ENCODE measurements at regions not wholly inside any gene's neighbourhood (a gene's known extent, or its start where the extent isn't known, plus 50 kb on each side); places are given as distances from the start of the nearest gene placed in this dataset.

DNA sequence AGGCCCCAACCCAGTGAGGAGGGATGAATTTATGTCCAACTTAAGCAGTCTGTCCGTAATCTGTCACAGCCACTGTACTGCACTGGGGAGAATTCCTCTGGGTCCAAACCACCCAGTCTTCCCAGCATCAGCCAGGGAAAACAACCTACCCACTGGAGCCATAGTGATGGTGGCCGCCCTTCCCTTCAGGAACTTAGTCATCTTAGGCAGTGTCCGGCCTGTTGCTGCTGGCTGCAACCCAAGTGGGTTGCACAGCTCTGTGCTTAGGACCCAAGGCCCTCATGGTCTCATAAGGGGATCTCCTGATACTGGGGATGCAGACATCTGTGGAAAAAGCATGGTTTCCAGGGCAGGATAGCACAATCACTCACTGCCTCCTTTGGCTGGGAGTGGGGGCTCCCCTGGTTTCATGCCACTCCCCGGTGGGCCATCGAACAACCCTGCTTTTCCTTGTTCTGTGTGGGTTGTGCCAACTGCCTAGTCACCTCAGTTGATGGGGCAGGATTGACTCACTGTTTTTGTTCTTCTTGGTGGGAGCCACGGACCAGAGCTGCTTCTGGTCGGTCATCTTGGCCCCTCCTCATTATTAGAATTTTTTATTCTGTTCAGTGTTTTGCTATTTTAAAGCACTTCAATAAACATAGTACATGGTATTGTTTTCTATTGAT is 591.9 kb downstream of the DOK5 start:
- no peak for DNase-seq
- H3K27me3 Mint-ChIP-seq: peaks cover 0 to 3% of the 10 kb centered on the region in 2 donors
- no peaks in the 10 kb centered on the region for H3K9me3 ChIP-seq (ENCODE audit: low read length)
- peaks cover 0 to 7% (median 0%) of the 10 kb centered on the region in 3 donors for H3K36me3 Mint-ChIP-seq
- H3K36me3 ChIP-seq (ENCODE audit: insufficient read depth, low read length): no peaks in the 10 kb centered on the region
- H3K4me1 Mint-ChIP-seq: no peaks in the 10 kb centered on the region
- peaks cover 15 to 26% (median 21%) of the 10 kb centered on the region in 5 donors for H3K9me3 Mint-ChIP-seq
- no peak overlapping the region for H3K4me3 ChIP-seq (ENCODE audit: low read length)
- ChIA-PET CTCF (no interaction called here), POLR2A (no interaction called here)
- no peak overlapping the region for H3K27ac ChIP-seq (ENCODE audit: low read depth, low read length)
- H3K4me3 Mint-ChIP-seq: no peak overlapping the region
- no peaks in the 10 kb centered on the region for H3K27me3 ChIP-seq (ENCODE audit: insufficient read depth, low read length, poor library complexity, severe bottlenecking)
- H3K4me1 ChIP-seq (ENCODE audit: insufficient read depth, low read length): no peaks in the 10 kb centered on the region
- no peak overlapping the region for H3K27ac Mint-ChIP-seq

DNA sequence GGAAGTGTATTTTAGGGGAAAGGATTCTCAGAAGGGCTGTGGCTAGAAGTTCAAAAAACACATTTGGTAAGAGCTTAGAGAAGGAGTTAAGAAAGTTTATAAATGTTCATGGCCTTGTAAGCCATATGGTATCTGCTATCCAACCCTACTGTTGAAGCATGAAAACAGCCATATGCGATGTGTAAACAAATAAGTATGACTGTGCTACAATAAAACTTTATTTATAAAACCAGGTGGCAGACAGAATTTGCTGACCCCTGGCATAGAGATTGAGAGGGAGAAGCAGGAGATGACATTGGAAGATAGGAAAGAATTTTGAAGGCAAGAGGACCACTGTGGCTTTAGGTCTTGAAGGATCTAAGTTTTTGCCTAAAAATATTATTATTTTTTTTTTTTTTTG is 583.5 kb downstream of the DOK5 start:
- Mint-ChIP-seq H3K27ac (no peak overlapping the region), H3K4me3 (no peak overlapping the region), H3K27me3 (peaks cover 0 to 4% of the 10 kb centered on the region in 2 donors), H3K36me3 (no peaks in the 10 kb centered on the region), H3K4me1 (no peaks in the 10 kb centered on the region), H3K9me3 (peaks cover 9 to 20% (median 12%) of the 10 kb centered on the region in 5 donors)
- DNase-seq: no peak
- Histone ChIP-seq H3K36me3 (ENCODE audit: insufficient read depth, low read length) (no peaks in the 10 kb centered on the region), H3K9me3 (ENCODE audit: low read length) (no peaks in the 10 kb centered on the region), H3K4me1 (ENCODE audit: insufficient read depth, low read length) (no peaks in the 10 kb centered on the region), H3K27ac (ENCODE audit: low read depth, low read length) (no peak overlapping the region), H3K27me3 (ENCODE audit: insufficient read depth, low read length, poor library complexity, severe bottlenecking) (no peaks in the 10 kb centered on the region), H3K4me3 (ENCODE audit: low read length) (no peak overlapping the region)
- CTCF ChIA-PET: no interaction called here
- POLR2A ChIA-PET: no interaction called here

DNA sequence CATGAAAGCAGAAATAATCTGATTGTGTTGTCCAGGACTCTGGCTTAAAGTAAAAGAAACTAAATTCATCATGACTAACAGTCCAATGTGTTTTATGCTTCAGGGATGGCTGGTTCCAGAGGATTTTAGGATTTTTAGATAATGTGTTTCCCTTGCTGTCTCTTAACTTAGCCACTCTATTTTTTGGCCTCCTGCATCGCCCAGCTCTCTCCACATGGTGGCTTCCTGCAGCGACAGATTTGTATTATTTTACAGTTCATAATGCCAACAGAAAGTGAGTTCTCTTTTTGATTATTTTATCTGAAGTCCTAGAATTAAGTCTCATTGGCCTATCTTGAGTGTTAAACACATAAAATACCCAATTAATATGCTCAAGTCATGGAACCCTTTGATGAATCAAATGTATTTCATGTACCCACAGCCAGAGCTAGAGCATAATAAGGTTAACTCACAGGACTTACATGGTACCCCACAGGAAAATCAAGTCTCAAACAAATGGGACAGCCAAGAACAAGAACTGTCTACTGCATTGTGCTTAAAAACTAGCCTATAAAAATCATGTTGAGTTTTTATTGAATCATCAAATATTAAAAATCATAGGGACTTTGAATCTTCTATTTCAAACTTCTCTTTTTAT is 582.5 kb downstream of the DOK5 start:
- no peaks in the 10 kb centered on the region for H3K36me3 ChIP-seq (ENCODE audit: insufficient read depth, low read length)
- no peaks in the 10 kb centered on the region for H3K27me3 ChIP-seq (ENCODE audit: insufficient read depth, low read length, poor library complexity, severe bottlenecking)
- no peaks in the 10 kb centered on the region for H3K9me3 ChIP-seq (ENCODE audit: low read length)
- Mint-ChIP-seq H3K4me1 (no peaks in the 10 kb centered on the region), H3K36me3 (no peaks in the 10 kb centered on the region), H3K27me3 (peaks cover 0 to 2% of the 10 kb centered on the region in 2 donors), H3K9me3 (peaks cover 6 to 25% (median 9%) of the 10 kb centered on the region in 5 donors), H3K4me3 (no peak overlapping the region), H3K27ac (no peak overlapping the region)
- H3K27ac ChIP-seq (ENCODE audit: low read depth, low read length): no peak overlapping the region
- ChIA-PET POLR2A (no interaction called here), CTCF (no interaction called here)
- H3K4me1 ChIP-seq (ENCODE audit: insufficient read depth, low read length): no peaks in the 10 kb centered on the region
- DNase-seq: no peak
- no peak overlapping the region for H3K4me3 ChIP-seq (ENCODE audit: low read length)

DNA sequence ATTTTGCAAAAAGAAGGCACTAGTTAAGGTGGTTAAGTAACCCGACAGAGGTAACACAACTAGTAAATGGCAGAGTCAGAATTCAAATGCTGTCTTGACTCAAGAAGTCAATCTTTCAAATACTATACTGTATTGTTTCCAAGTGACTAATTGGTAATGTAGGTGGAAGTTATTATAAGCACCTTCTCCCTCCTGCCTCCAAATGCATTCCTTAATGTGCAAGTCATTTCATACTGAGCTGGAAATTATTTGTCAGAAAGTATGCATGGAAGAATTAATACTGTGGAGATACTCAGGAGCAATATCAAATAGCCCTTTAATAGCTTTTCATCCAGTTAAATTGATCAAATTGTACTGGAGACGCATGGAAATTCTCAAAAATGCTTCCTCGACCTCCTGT is 579.1 kb downstream of the DOK5 start:
- no peak overlapping the region for H3K4me3 Mint-ChIP-seq
- peaks cover 0 to 2% of the 10 kb centered on the region in 2 donors for H3K27me3 Mint-ChIP-seq
- CTCF ChIA-PET: interaction anchor here (1.2 kb wide), 1 partner anchor 74 kb away, joined by 3 read pairs; no protein-coding TSS in a partner anchor
- Histone ChIP-seq H3K36me3 (ENCODE audit: insufficient read depth, low read length) (no peaks in the 10 kb centered on the region), H3K27me3 (ENCODE audit: insufficient read depth, low read length, poor library complexity, severe bottlenecking) (no peaks in the 10 kb centered on the region), H3K27ac (ENCODE audit: low read depth, low read length) (no peak overlapping the region), H3K4me1 (ENCODE audit: insufficient read depth, low read length) (no peaks in the 10 kb centered on the region), H3K4me3 (ENCODE audit: low read length) (no peak overlapping the region), H3K9me3 (ENCODE audit: low read length) (no peaks in the 10 kb centered on the region)
- POLR2A ChIA-PET: no interaction called here
- peaks cover 6 to 22% (median 16%) of the 10 kb centered on the region in 5 donors for H3K9me3 Mint-ChIP-seq
- H3K36me3 Mint-ChIP-seq: no peaks in the 10 kb centered on the region
- H3K27ac Mint-ChIP-seq: no peak overlapping the region
- no peaks in the 10 kb centered on the region for H3K4me1 Mint-ChIP-seq
- no peak for DNase-seq

DNA sequence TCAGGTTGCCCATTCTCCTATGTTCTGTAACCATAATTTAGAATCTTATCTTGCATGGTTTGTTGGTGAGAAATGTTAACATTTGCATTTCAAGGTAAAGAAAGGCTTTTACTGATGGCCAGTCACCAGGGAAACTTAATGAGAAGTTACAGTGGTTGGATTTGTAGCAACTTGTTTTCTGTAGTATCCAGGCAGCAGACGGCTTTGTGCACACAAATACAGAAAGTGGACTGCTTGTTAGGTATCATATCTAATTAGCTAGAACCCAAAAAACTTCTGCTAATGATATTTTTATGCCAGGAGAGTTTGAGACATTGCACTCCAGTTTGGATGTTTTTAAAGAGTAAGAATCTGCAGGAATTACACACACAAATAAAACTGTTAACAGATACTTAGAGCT is 578.0 kb downstream of the DOK5 start:
- CTCF ChIA-PET: no interaction called here
- Histone ChIP-seq H3K36me3 (ENCODE audit: insufficient read depth, low read length) (no peaks in the 10 kb centered on the region), H3K27ac (ENCODE audit: low read depth, low read length) (no peak overlapping the region), H3K9me3 (ENCODE audit: low read length) (no peaks in the 10 kb centered on the region), H3K4me1 (ENCODE audit: insufficient read depth, low read length) (no peaks in the 10 kb centered on the region), H3K4me3 (ENCODE audit: low read length) (no peak overlapping the region), H3K27me3 (ENCODE audit: insufficient read depth, low read length, poor library complexity, severe bottlenecking) (no peaks in the 10 kb centered on the region)
- Mint-ChIP-seq H3K36me3 (no peaks in the 10 kb centered on the region), H3K4me1 (no peaks in the 10 kb centered on the region), H3K27me3 (peaks cover 0 to 2% of the 10 kb centered on the region in 2 donors), H3K9me3 (peaks cover 6 to 17% (median 16%) of the 10 kb centered on the region in 5 donors), H3K27ac (no peak overlapping the region), H3K4me3 (no peak overlapping the region)
- POLR2A ChIA-PET: no interaction called here
- no peak for DNase-seq

DNA sequence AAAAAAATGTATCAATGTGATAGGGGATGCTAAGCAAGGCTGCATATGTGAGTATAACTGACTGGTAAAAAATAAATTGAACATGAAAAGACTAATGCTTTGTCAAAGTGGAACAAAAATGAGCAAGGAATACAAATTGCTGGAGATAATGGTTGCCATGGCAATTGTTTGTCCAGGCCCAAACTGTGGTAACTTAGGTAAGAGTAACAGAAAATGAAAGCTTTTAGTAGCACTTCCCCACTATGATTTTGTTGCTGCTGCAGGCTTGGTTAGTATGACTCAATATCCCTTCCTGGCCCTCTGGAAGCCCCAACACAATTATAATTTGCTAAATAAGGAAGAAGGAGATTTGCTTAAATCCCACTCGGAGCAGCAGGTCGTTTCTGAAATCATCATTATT is 577.1 kb downstream of the DOK5 start:
- Histone ChIP-seq H3K9me3 (ENCODE audit: low read length) (no peaks in the 10 kb centered on the region), H3K36me3 (ENCODE audit: insufficient read depth, low read length) (no peaks in the 10 kb centered on the region), H3K27ac (ENCODE audit: low read depth, low read length) (no peak overlapping the region), H3K4me3 (ENCODE audit: low read length) (no peak overlapping the region), H3K27me3 (ENCODE audit: insufficient read depth, low read length, poor library complexity, severe bottlenecking) (no peaks in the 10 kb centered on the region), H3K4me1 (ENCODE audit: insufficient read depth, low read length) (no peaks in the 10 kb centered on the region)
- H3K9me3 Mint-ChIP-seq: peaks cover 5 to 17% (median 14%) of the 10 kb centered on the region in 5 donors
- no peak overlapping the region for H3K27ac Mint-ChIP-seq
- H3K36me3 Mint-ChIP-seq: no peaks in the 10 kb centered on the region
- CTCF ChIA-PET: no interaction called here
- H3K27me3 Mint-ChIP-seq: peaks cover 0 to 2% of the 10 kb centered on the region in 2 donors
- POLR2A ChIA-PET: no interaction called here
- DNase-seq: no peak
- no peaks in the 10 kb centered on the region for H3K4me1 Mint-ChIP-seq
- no peak overlapping the region for H3K4me3 Mint-ChIP-seq

DNA sequence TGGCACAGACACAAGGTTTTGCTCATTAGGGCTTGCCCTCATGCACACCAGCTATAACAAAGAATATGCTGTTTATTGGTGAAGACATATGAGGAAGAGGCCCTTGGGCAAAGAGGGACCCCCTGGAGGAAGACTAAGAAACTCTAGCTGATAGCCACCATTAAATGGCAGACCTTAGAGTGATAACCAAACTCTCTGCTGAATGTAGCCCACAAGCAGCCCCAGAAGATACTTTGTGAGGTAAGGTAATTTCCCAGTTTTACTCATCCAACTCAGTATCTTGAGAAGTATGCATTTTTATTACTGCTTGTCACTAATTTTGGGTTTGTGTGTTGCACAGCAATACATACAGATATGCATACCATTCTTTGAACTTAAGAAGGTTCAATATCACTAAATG is 563.3 kb downstream of the DOK5 start:
- CTCF ChIA-PET: no interaction called here
- Mint-ChIP-seq H3K9me3 (peaks cover 6 to 19% (median 8%) of the 10 kb centered on the region in 5 donors), H3K27ac (no peak overlapping the region), H3K36me3 (no peaks in the 10 kb centered on the region), H3K4me3 (no peak overlapping the region), H3K27me3 (no peaks in the 10 kb centered on the region), H3K4me1 (no peaks in the 10 kb centered on the region)
- H3K4me1 ChIP-seq (ENCODE audit: insufficient read depth, low read length): no peaks in the 10 kb centered on the region
- H3K27me3 ChIP-seq (ENCODE audit: insufficient read depth, low read length, poor library complexity, severe bottlenecking): no peaks in the 10 kb centered on the region
- no peak for DNase-seq
- no peak overlapping the region for H3K27ac ChIP-seq (ENCODE audit: low read depth, low read length)
- H3K36me3 ChIP-seq (ENCODE audit: insufficient read depth, low read length): no peaks in the 10 kb centered on the region
- POLR2A ChIA-PET: no interaction called here
- H3K9me3 ChIP-seq (ENCODE audit: low read length): no peaks in the 10 kb centered on the region
- H3K4me3 ChIP-seq (ENCODE audit: low read length): no peak overlapping the region

DNA sequence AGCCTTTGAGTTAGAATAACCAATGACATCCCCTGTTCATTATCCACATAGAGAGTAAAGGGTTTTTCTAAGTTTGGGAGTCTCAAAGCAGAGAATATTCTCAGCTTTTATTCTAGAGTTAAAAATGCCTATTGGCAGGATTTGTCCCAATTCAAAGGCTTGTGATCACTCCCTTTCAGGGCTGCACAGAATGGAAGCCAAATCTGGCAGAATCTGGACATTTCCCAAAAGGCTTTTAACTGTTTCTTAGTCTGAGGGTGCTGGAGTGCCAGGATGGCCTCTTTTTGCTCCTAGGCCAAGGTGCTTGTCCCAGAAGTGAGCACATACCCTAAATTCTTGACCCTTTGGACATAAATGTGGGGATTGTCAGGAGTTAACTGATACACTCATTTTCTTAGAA is 556.6 kb downstream of the DOK5 start:
- ChIA-PET POLR2A (no interaction called here), CTCF (no interaction called here)
- Mint-ChIP-seq H3K36me3 (no peaks in the 10 kb centered on the region), H3K27ac (no peak overlapping the region), H3K9me3 (peaks cover 5 to 17% (median 8%) of the 10 kb centered on the region in 5 donors), H3K27me3 (no peaks in the 10 kb centered on the region), H3K4me1 (no peaks in the 10 kb centered on the region), H3K4me3 (no peak overlapping the region)
- Histone ChIP-seq H3K27ac (ENCODE audit: low read depth, low read length) (no peak overlapping the region), H3K4me3 (ENCODE audit: low read length) (no peak overlapping the region), H3K36me3 (ENCODE audit: insufficient read depth, low read length) (no peaks in the 10 kb centered on the region), H3K9me3 (ENCODE audit: low read length) (no peaks in the 10 kb centered on the region), H3K4me1 (ENCODE audit: insufficient read depth, low read length) (no peaks in the 10 kb centered on the region), H3K27me3 (ENCODE audit: insufficient read depth, low read length, poor library complexity, severe bottlenecking) (no peaks in the 10 kb centered on the region)
- no peak for DNase-seq

Data from CD8-positive, alpha-beta memory T cell (primary cell).